ENCODE measurements at regions not wholly inside any gene's neighbourhood (a gene's known extent, or its start where the extent isn't known, plus 50 kb on each side); places are given as distances from the start of the nearest gene placed in this dataset.

DNA sequence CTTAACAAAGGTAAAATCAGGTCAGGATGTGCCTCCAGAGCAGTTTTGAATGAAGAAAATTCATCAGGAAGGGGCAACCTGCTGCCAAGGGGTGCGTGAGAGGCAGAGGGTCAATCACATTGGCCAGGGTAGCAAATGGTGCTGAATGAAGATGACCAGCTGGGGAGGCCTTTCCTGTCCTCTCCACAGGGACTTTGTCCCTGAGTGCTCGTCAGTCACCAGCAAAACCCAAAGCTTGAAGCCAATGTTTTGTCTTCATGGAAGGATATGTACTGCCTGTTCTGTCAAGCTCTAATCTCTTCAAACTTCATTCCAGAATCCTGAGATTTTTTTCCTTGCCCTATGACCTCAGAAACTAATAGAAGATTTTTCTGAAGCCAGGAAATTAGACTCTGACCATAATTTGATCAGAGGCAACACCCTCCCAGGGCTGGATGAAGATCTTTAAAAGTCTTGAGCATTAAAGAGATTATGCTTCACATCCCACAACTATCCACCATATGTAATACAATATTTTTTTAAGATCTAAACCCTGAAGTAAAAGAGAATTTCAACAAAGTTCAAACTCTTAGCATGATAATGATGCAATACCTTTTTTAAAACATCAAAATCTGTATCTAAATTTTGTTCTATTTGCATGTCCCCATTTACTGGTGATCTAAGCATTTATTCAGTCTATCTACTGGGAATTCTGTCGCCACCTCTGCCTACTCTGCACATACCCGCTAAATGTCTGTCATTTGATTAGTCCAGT lies 243.0 kb downstream of the SNX13 start:
- H2AFZ ChIP-seq, result no peak overlapping the region
- no peaks in the 10 kb centered on the region for H3K9me3 ChIP-seq (ENCODE audit: control insufficient read depth, low read length)
- H3K4me1 ChIP-seq, result no peaks in the 10 kb centered on the region
- no peak overlapping the region for H3K9ac ChIP-seq
- no peaks in the 10 kb centered on the region for H3K36me3 ChIP-seq (ENCODE audit: control insufficient read depth, insufficient read depth, low read length)
- H3K4me3 ChIP-seq (ENCODE audit: low read depth, low read length), result no peak overlapping the region
- TF ChIP-seq, protein P1, sequence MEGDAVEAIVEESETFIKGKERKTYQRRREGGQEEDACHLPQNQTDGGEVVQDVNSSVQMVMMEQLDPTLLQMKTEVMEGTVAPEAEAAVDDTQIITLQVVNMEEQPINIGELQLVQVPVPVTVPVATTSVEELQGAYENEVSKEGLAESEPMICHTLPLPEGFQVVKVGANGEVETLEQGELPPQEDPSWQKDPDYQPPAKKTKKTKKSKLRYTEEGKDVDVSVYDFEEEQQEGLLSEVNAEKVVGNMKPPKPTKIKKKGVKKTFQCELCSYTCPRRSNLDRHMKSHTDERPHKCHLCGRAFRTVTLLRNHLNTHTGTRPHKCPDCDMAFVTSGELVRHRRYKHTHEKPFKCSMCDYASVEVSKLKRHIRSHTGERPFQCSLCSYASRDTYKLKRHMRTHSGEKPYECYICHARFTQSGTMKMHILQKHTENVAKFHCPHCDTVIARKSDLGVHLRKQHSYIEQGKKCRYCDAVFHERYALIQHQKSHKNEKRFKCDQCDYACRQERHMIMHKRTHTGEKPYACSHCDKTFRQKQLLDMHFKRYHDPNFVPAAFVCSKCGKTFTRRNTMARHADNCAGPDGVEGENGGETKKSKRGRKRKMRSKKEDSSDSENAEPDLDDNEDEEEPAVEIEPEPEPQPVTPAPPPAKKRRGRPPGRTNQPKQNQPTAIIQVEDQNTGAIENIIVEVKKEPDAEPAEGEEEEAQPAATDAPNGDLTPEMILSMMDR (IDR thresholded peaks at IDR 0.05), result no peak
- H3K27ac ChIP-seq, result no peak overlapping the region
- no peaks in the 10 kb centered on the region for H3K79me2 ChIP-seq
- no peak overlapping the region for H3K4me2 ChIP-seq (ENCODE audit: low read length)
- H3K27me3 ChIP-seq (ENCODE audit: control insufficient read depth, insufficient read depth, low read length), result no peaks in the 10 kb centered on the region

DNA sequence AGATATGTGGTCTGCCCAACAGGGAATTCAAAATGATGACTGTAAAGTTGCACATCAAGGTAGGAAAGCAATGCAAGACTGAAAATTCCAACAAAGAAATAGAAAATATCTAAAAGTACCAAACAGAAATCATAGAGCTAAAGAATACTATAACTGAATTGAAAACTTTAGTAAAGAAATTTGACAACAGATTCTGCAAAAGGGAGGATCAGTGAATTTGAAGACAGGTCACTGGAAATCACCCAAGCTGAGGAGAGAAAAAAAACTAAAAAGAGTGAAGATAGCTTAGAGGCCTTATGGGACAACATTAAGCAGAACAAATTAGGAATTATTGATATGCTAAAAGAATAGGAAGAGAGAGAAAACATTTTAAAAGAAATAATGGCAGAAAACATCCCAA lies 240.6 kb downstream of the SNX13 start:
- H3K27ac ChIP-seq, result no peak overlapping the region
- no peak overlapping the region for H2AFZ ChIP-seq
- TF ChIP-seq, protein P1 (IDR thresholded peaks at IDR 0.05), result no peak
- H3K4me3 ChIP-seq (ENCODE audit: low read depth, low read length), result no peak overlapping the region
- no peaks in the 10 kb centered on the region for H3K36me3 ChIP-seq (ENCODE audit: control insufficient read depth, insufficient read depth, low read length)
- H3K9me3 ChIP-seq (ENCODE audit: control insufficient read depth, low read length), result no peaks in the 10 kb centered on the region
- no peak overlapping the region for H3K9ac ChIP-seq
- no peaks in the 10 kb centered on the region for H3K4me1 ChIP-seq
- H3K27me3 ChIP-seq (ENCODE audit: control insufficient read depth, insufficient read depth, low read length), result no peaks in the 10 kb centered on the region
- H3K79me2 ChIP-seq, result no peaks in the 10 kb centered on the region
- H3K4me2 ChIP-seq (ENCODE audit: low read length), result no peak overlapping the region

GRCh38 chr7:17700138-17700537 lies 240.2 kb downstream of the SNX13 start:
- H3K79me2 ChIP-seq, result no peaks in the 10 kb centered on the region
- no peaks in the 10 kb centered on the region for H3K9me3 ChIP-seq (ENCODE audit: control insufficient read depth, low read length)
- H3K27me3 ChIP-seq (ENCODE audit: control insufficient read depth, insufficient read depth, low read length), result no peaks in the 10 kb centered on the region
- no peak overlapping the region for H3K27ac ChIP-seq
- no peak overlapping the region for H3K4me3 ChIP-seq (ENCODE audit: low read depth, low read length)
- H3K36me3 ChIP-seq (ENCODE audit: control insufficient read depth, insufficient read depth, low read length), result no peaks in the 10 kb centered on the region
- no peak overlapping the region for H3K9ac ChIP-seq
- no peaks in the 10 kb centered on the region for H3K4me1 ChIP-seq
- H2AFZ ChIP-seq, result no peak overlapping the region
- TF ChIP-seq, protein P1 (IDR thresholded peaks at IDR 0.05), result no peak
- H3K4me2 ChIP-seq (ENCODE audit: low read length), result no peak overlapping the region

DNA sequence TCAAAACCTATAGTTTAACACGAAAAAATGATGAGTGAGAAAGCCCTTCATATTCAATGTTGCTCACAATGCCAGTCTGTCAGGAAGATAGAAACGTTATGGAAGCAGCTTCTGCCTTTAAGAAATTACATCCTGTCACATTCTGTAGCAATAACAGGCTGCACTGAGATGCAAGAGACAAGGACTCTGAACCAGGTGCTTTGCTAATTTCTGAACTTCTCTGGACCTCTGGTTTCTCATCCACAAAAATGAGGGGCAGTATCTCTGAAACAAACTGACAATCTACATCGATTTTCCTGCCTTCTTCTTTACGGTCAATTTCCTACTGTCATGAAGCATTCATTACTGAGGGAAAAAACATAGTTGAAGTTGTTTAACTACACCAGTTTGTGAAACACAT lies 234.0 kb downstream of the SNX13 start:
- H2AFZ ChIP-seq, result no peak overlapping the region
- no peak overlapping the region for H3K27ac ChIP-seq
- H3K79me2 ChIP-seq, result no peaks in the 10 kb centered on the region
- no peaks in the 10 kb centered on the region for H3K4me1 ChIP-seq
- no peak overlapping the region for H3K4me3 ChIP-seq (ENCODE audit: low read depth, low read length)
- no peaks in the 10 kb centered on the region for H3K36me3 ChIP-seq (ENCODE audit: control insufficient read depth, insufficient read depth, low read length)
- TF ChIP-seq, protein P1 (IDR thresholded peaks at IDR 0.05), result no peak
- H3K9ac ChIP-seq, result no peak overlapping the region
- H3K4me2 ChIP-seq (ENCODE audit: low read length), result no peak overlapping the region
- H3K27me3 ChIP-seq (ENCODE audit: control insufficient read depth, insufficient read depth, low read length), result no peaks in the 10 kb centered on the region
- H3K9me3 ChIP-seq (ENCODE audit: control insufficient read depth, low read length), result no peaks in the 10 kb centered on the region

DNA sequence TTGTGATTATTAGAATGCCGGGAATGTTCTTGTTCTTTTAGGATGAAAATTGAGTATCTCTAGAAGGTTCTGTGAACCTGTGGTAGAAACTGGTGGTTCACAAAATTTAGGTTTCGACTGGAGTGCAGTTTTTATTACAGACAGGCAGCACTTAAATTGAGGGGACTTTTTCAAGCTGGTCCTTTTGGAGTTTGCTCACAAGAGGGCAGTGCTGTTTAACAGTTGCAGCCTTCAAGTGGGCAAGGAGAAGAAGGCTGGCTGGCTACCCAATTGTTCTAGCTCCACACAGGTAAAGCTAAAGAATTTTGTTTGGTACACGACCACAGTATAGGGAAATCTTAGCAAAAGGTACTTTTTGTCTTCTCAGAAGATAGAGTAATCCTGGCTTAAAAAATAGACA lies 233.6 kb downstream of the SNX13 start:
- Histone ChIP-seq H2AFZ (no peak overlapping the region), H3K27ac (no peak overlapping the region), H3K79me2 (no peaks in the 10 kb centered on the region), H3K36me3 (ENCODE audit: control insufficient read depth, insufficient read depth, low read length) (no peaks in the 10 kb centered on the region), H3K9me3 (ENCODE audit: control insufficient read depth, low read length) (no peaks in the 10 kb centered on the region), H3K4me2 (ENCODE audit: low read length) (no peak overlapping the region), H3K9ac (no peak overlapping the region), H3K4me1 (no peaks in the 10 kb centered on the region), H3K4me3 (ENCODE audit: low read depth, low read length) (no peak overlapping the region), H3K27me3 (ENCODE audit: control insufficient read depth, insufficient read depth, low read length) (no peaks in the 10 kb centered on the region)
- TF ChIP-seq, protein P1 (IDR thresholded peaks at IDR 0.05), result peak; percentile 13
